ENCODE measurements at regions not wholly inside any gene's neighbourhood (a gene's known extent, or its start where the extent isn't known, plus 50 kb on each side); places are given as distances from the start of the nearest gene placed in this dataset.

GRCh38 chr3:103787164-103787871, 1352.5 kb downstream of the ZPLD1 start:
- H3K4me1 ChIP-seq, result no peaks in the 10 kb centered on the region
- TF ChIP-seq CTCF (IDR thresholded peaks at IDR 0.05), result no peak
- no peak overlapping the region for H3K27ac ChIP-seq
- no peaks in the 10 kb centered on the region for H3K27me3 ChIP-seq
- no peak overlapping the region for H3K4me3 ChIP-seq
- no peak for DNase-seq (ENCODE audit: low spot score in 2 of 2)
- H3K9me3 ChIP-seq, result no peaks in the 10 kb centered on the region
- intact Hi-C loops (cut with DNase I), result no loop called here
- no peaks in the 10 kb centered on the region for H3K36me3 ChIP-seq

GRCh38 chr3:103787879-103788278, 1353.1 kb downstream of the ZPLD1 start:
- no peak for TF ChIP-seq CTCF (IDR thresholded peaks at IDR 0.05)
- Histone ChIP-seq H3K4me1 (no peaks in the 10 kb centered on the region), H3K27ac (no peak overlapping the region), H3K4me3 (no peak overlapping the region), H3K27me3 (no peaks in the 10 kb centered on the region), H3K9me3 (no peaks in the 10 kb centered on the region), H3K36me3 (no peaks in the 10 kb centered on the region)
- intact Hi-C loops (cut with DNase I), result no loop called here
- DNase-seq (ENCODE audit: low spot score in 2 of 2), result no peak

- no peak overlapping the region for H3K4me3 ChIP-seq
- no peaks in the 10 kb centered on the region for H3K27me3 ChIP-seq
- no peaks in the 10 kb centered on the region for H3K9me3 ChIP-seq
- no peak for DNase-seq (ENCODE audit: low spot score in 2 of 2)
- H3K36me3 ChIP-seq, result no peaks in the 10 kb centered on the region
- no peak overlapping the region for H3K27ac ChIP-seq
- no peaks in the 10 kb centered on the region for H3K4me1 ChIP-seq
- intact Hi-C loops (cut with DNase I), result no loop called here
- no peak for TF ChIP-seq CTCF (IDR thresholded peaks at IDR 0.05)
Measured at GRCh38 chr3:103791786-103792515, 1357.1 kb downstream of the ZPLD1 start.

GRCh38 chr3:103794656-103795055, 1359.8 kb downstream of the ZPLD1 start:
- Histone ChIP-seq H3K27ac (no peak overlapping the region), H3K9me3 (no peaks in the 10 kb centered on the region), H3K4me1 (no peaks in the 10 kb centered on the region), H3K27me3 (no peaks in the 10 kb centered on the region), H3K36me3 (no peaks in the 10 kb centered on the region), H3K4me3 (no peak overlapping the region)
- TF ChIP-seq CTCF (IDR thresholded peaks at IDR 0.05), result no peak
- intact Hi-C loops (cut with DNase I), result no loop called here
- no peak for DNase-seq (ENCODE audit: low spot score in 2 of 2)

GRCh38 chr3:103796068-103796467, 1361.3 kb downstream of the ZPLD1 start:
- H3K9me3 ChIP-seq, result no peaks in the 10 kb centered on the region
- no peak for TF ChIP-seq CTCF (IDR thresholded peaks at IDR 0.05)
- no peak for DNase-seq (ENCODE audit: low spot score in 2 of 2)
- no peak overlapping the region for H3K4me3 ChIP-seq
- no peaks in the 10 kb centered on the region for H3K36me3 ChIP-seq
- intact Hi-C loops (cut with DNase I), result no loop called here
- H3K4me1 ChIP-seq, result no peaks in the 10 kb centered on the region
- H3K27me3 ChIP-seq, result no peaks in the 10 kb centered on the region
- H3K27ac ChIP-seq, result no peak overlapping the region

All from ascending aorta (tissue), 2 donors.